Stimulated activated effector memory CD8-positive, alpha-beta T cell treated with anti-CD3 and anti-CD28 coated beads, Interleukin-12 subunit alpha, Interleukin-12 subunit beta, amount 100 ng/mL, for 72 hours (primary cell): ENCODE measurements at regions not wholly inside any gene's neighbourhood (a gene's known extent, or its start where the extent isn't known, plus 50 kb on each side); places are given as distances from the start of the nearest gene placed in this dataset.

Source experiments
- ATAC-seq: fragments of 150-1000 bp; cut with Tn5 transposase; 2 replicates; pipeline ENCODE4 v1.10.0; 2021
- DNase-seq, 2 donors: peaks; one replicate each; pipeline ENCODE4 v3.0.0; 2021 to 2022; ENCODE audit warnings: low spot score in 2 of 2
- H3K27ac Mint-ChIP-seq: one replicate; pipeline ENCODE4 v1.8.0; 2022; ENCODE audit warnings: mild to moderate bottlenecking, mixed read lengths
- H3K36me3 Mint-ChIP-seq: one replicate; pipeline ENCODE4 v1.8.0; 2022; ENCODE audit warnings: mild to moderate bottlenecking, mixed read lengths
- H3K4me1 Mint-ChIP-seq: one replicate; pipeline ENCODE4 v1.8.0; 2022; ENCODE audit warnings: mixed read lengths
- H3K4me3 Mint-ChIP-seq: one replicate; pipeline ENCODE4 v1.8.0; 2022; ENCODE audit warnings: mild to moderate bottlenecking, mixed read lengths
- H3K9me3 Mint-ChIP-seq: one replicate; pipeline ENCODE4 v1.8.0; 2022; ENCODE audit warnings: mixed read lengths

GRCh38 chr21:16589006-16589898 is 859.5 kb downstream of the USP25 start:
- H3K4me1 Mint-ChIP-seq, result no peaks in the 10 kb centered on the region
- peaks cover 2% of the 10 kb centered on the region for H3K9me3 Mint-ChIP-seq
- no peaks in the 10 kb centered on the region for H3K36me3 Mint-ChIP-seq
- no peak for DNase-seq
- no peak overlapping the region for H3K27ac Mint-ChIP-seq
- ATAC-seq, result no peak
- no peak overlapping the region for H3K4me3 Mint-ChIP-seq

GRCh38 chr21:16590186-16590585 is 860.4 kb downstream of the USP25 start:
- H3K9me3 Mint-ChIP-seq, result peaks cover 2% of the 10 kb centered on the region
- H3K4me3 Mint-ChIP-seq, result no peak overlapping the region
- H3K4me1 Mint-ChIP-seq, result no peaks in the 10 kb centered on the region
- H3K27ac Mint-ChIP-seq, result no peak overlapping the region
- DNase-seq (no peak), ATAC-seq (no peak)
- H3K36me3 Mint-ChIP-seq, result no peaks in the 10 kb centered on the region

GRCh38 chr21:16590641-16591292 is 861.0 kb downstream of the USP25 start:
- H3K4me1 Mint-ChIP-seq, result no peaks in the 10 kb centered on the region
- DNase-seq (no peak), ATAC-seq (no peak)
- no peak overlapping the region for H3K27ac Mint-ChIP-seq
- no peak overlapping the region for H3K4me3 Mint-ChIP-seq
- peaks cover 2% of the 10 kb centered on the region for H3K9me3 Mint-ChIP-seq
- H3K36me3 Mint-ChIP-seq, result no peaks in the 10 kb centered on the region

GRCh38 chr21:16592381-16592780 is 862.6 kb downstream of the USP25 start:
- Mint-ChIP-seq H3K4me3 (no peak overlapping the region), H3K27ac (no peak overlapping the region), H3K9me3 (peaks cover 4% of the 10 kb centered on the region), H3K36me3 (no peaks in the 10 kb centered on the region), H3K4me1 (no peaks in the 10 kb centered on the region)
- no peak for ATAC-seq
- no peak for DNase-seq

- H3K9me3 Mint-ChIP-seq, result peaks cover 4% of the 10 kb centered on the region
- no peaks in the 10 kb centered on the region for H3K4me1 Mint-ChIP-seq
- no peak overlapping the region for H3K27ac Mint-ChIP-seq
- DNase-seq (no peak), ATAC-seq (no peak)
- no peaks in the 10 kb centered on the region for H3K36me3 Mint-ChIP-seq
- H3K4me3 Mint-ChIP-seq, result no peak overlapping the region
Observed at GRCh38 chr21:16594191-16594590, 864.4 kb downstream of the USP25 start.

GRCh38 chr21:16596369-16596768 is 866.6 kb downstream of the USP25 start:
- ATAC-seq (no peak), DNase-seq (no peak)
- no peak overlapping the region for H3K27ac Mint-ChIP-seq
- peaks cover 4% of the 10 kb centered on the region for H3K9me3 Mint-ChIP-seq
- H3K4me1 Mint-ChIP-seq, result no peaks in the 10 kb centered on the region
- H3K4me3 Mint-ChIP-seq, result no peak overlapping the region
- no peaks in the 10 kb centered on the region for H3K36me3 Mint-ChIP-seq

GRCh38 chr21:16597753-16598152 is 868.0 kb downstream of the USP25 start:
- peaks cover 8% of the 10 kb centered on the region for H3K9me3 Mint-ChIP-seq
- no peak for ATAC-seq
- H3K36me3 Mint-ChIP-seq, result no peaks in the 10 kb centered on the region
- no peak for DNase-seq
- no peak overlapping the region for H3K4me3 Mint-ChIP-seq
- H3K27ac Mint-ChIP-seq, result no peak overlapping the region
- H3K4me1 Mint-ChIP-seq, result no peaks in the 10 kb centered on the region

GRCh38 chr21:16605597-16605996 is 875.8 kb downstream of the USP25 start:
- no peaks in the 10 kb centered on the region for H3K36me3 Mint-ChIP-seq
- no peak overlapping the region for H3K27ac Mint-ChIP-seq
- H3K4me1 Mint-ChIP-seq, result no peaks in the 10 kb centered on the region
- H3K9me3 Mint-ChIP-seq, result peaks cover 13% of the 10 kb centered on the region
- H3K4me3 Mint-ChIP-seq, result no peak overlapping the region
- ATAC-seq (no peak), DNase-seq (no peak)

GRCh38 chr21:16606271-16606670 is 876.5 kb downstream of the USP25 start:
- DNase-seq (no peak), ATAC-seq (no peak)
- no peak overlapping the region for H3K27ac Mint-ChIP-seq
- no peaks in the 10 kb centered on the region for H3K36me3 Mint-ChIP-seq
- H3K4me1 Mint-ChIP-seq, result no peaks in the 10 kb centered on the region
- no peak overlapping the region for H3K4me3 Mint-ChIP-seq
- H3K9me3 Mint-ChIP-seq, result peaks cover 13% of the 10 kb centered on the region

GRCh38 chr21:16608209-16608830 is 878.5 kb downstream of the USP25 start:
- H3K4me3 Mint-ChIP-seq, result no peak overlapping the region
- no peaks in the 10 kb centered on the region for H3K4me1 Mint-ChIP-seq
- no peaks in the 10 kb centered on the region for H3K36me3 Mint-ChIP-seq
- H3K9me3 Mint-ChIP-seq, result peaks cover 10% of the 10 kb centered on the region
- ATAC-seq (no peak), DNase-seq (no peak)
- no peak overlapping the region for H3K27ac Mint-ChIP-seq

GRCh38 chr21:16619281-16619680 is 889.5 kb downstream of the USP25 start:
- Mint-ChIP-seq H3K36me3 (no peaks in the 10 kb centered on the region), H3K9me3 (peaks cover 7% of the 10 kb centered on the region), H3K4me1 (no peaks in the 10 kb centered on the region), H3K4me3 (no peak overlapping the region), H3K27ac (no peak overlapping the region)
- no peak for DNase-seq
- no peak for ATAC-seq

GRCh38 chr21:16620786-16621320 is 891.1 kb downstream of the USP25 start:
- Mint-ChIP-seq H3K4me3 (no peak overlapping the region), H3K4me1 (no peaks in the 10 kb centered on the region), H3K27ac (no peak overlapping the region), H3K36me3 (no peaks in the 10 kb centered on the region), H3K9me3 (peaks cover 7% of the 10 kb centered on the region)
- no peak for DNase-seq
- no peak for ATAC-seq

- no peaks in the 10 kb centered on the region for H3K4me1 Mint-ChIP-seq
- H3K36me3 Mint-ChIP-seq, result no peaks in the 10 kb centered on the region
- DNase-seq (no peak), ATAC-seq (no peak)
- H3K4me3 Mint-ChIP-seq, result no peak overlapping the region
- peaks cover 3% of the 10 kb centered on the region for H3K9me3 Mint-ChIP-seq
- H3K27ac Mint-ChIP-seq, result no peak overlapping the region
Observed at GRCh38 chr21:16624479-16625118, 888.2 kb upstream of the CXADR start.

- ATAC-seq (no peak), DNase-seq (no peak)
- Mint-ChIP-seq H3K36me3 (no peaks in the 10 kb centered on the region), H3K4me1 (no peaks in the 10 kb centered on the region), H3K27ac (no peak overlapping the region), H3K4me3 (no peak overlapping the region), H3K9me3 (no peaks in the 10 kb centered on the region)
Observed at GRCh38 chr21:16625491-16625890, 887.4 kb upstream of the CXADR start.

GRCh38 chr21:16633831-16634459 is 878.9 kb upstream of the CXADR start:
- ATAC-seq (no peak), DNase-seq (no peak)
- Mint-ChIP-seq H3K9me3 (peaks cover 6% of the 10 kb centered on the region), H3K27ac (no peak overlapping the region), H3K4me3 (no peak overlapping the region), H3K36me3 (no peaks in the 10 kb centered on the region), H3K4me1 (no peaks in the 10 kb centered on the region)
